ENCODE measurements at regions not wholly inside any gene's neighbourhood (a gene's known extent, or its start where the extent isn't known, plus 50 kb on each side); places are given as distances from the start of the nearest gene placed in this dataset.

GRCh38 chr12:92650228-92650822 lies 52.5 kb upstream of the PLEKHG7 start:
- DNase-seq: no peak

DNA sequence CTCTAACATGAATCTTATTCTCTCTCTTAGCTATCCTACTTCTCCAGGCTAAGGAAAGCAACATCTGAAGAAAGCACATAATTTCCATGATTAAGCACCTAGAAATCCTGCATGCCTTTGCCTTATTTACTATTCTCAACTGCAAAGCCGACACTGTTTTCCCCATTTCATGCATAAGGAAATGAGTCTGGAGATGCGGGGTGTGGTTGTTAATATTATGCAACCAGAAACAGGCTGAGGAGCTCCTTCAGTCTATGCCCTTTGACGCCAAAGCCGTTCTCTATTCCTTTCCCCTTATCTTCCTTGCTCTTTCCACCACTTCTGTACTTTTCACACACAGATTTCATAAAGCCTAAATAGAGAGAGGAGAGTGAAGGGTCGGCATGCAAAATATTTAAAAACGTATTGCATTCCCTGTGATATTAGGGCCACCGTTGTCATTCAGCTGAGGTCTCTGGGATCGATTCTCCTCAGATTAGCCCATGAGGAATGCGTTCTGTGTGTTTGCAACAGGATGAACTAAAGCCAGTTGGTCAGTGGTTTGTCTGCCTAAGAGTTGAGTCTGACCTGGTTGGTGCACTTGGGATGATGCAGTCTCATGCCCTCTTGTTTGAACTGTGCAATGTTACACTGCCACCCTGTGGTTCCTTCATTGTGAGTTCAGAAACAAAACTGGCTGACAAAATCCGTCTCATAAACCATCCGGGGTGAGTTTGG lies 53.1 kb upstream of the PLEKHG7 start:
- DNase-seq: peak; percentile 43 to 56

GRCh38 chr12:92648242-92649031 lies 54.4 kb upstream of the PLEKHG7 start:
- no peak for DNase-seq

DNA sequence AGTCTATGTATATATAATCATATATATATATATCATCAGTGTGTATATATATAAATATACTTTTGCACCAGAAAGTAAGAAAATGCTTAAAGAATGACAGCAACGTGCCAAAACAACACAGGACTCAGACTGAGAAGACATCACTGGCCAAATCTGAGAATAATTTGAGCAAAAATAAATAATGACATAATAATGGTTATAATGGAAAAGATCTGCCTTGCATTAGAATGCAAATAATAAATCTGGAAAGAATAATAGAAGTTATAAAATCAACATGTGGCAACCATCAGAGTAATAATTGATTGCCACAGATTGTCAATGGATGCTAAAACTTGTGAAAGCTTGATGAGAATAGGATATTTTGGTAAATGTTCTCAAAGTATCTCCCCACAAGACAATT lies 61.5 kb upstream of the PLEKHG7 start:
- no peak for DNase-seq

GRCh38 chr12:92640691-92641090 lies 62.1 kb upstream of the PLEKHG7 start:
- DNase-seq: no peak

- DNase-seq: no peak
Observed at GRCh38 chr12:92639017-92639416, 63.8 kb upstream of the PLEKHG7 start.

- no peak for DNase-seq
Observed at GRCh38 chr12:92634730-92635129, 68.1 kb upstream of the PLEKHG7 start.

DNA sequence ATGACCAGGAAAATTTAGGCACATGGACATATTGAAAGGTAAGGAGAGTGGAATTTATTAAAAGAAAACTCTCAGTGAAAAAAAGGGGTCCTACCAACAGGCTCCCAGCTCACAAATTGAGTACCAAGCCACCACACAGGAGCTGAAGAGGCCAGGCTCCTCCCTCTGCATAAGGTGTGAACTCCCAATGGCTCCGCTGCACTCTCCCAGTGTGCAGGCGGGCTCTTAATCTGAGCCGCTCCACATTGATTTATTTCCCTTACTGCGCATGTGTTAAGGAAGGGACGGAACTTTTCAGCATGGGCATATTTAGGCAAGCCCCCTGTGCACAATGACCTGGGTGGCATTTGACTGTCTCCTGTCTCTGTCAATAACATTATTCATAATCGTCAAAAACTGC lies 68.6 kb upstream of the PLEKHG7 start:
- no peak for DNase-seq

DNA sequence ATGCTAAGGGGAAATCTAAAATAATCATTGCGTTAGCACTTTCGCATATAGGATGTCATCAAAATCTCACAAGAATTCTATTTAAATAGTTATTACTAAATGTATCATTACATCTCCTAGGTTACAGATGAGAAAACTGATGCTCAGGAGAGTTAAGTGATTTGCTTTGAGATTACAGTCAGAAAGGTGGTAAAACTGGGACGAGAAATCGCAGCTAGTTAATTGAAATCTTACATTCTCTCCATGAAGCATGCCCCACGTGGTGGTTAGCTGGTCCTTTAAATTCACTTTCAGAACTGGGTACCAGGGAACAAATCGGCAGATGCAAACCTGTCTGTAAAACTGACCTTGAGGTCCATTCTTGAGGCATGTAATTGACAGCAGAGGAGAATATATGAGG lies 71.8 kb upstream of the PLEKHG7 start:
- no peak for DNase-seq

- DNase-seq: no peak
Observed at GRCh38 chr12:92629349-92630065, 73.3 kb upstream of the PLEKHG7 start.

DNA sequence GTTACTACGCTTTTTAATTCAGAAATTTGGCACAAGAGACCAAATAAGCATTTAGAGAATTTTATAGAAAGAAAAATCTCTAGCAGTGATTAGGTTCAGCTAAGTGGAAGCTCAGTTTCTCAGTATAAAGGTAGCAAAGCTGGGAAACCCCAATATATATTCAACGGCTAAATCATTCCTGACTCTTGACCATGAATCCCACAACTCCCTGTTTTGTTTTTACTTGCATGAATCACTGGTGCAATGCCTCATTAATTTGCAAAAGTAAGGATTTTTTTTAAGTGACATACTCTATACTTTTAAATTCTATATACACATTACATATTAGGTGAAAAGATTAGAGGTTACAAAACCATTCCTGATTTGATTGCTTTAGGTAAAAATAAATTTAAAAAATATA lies 74.3 kb upstream of the PLEKHG7 start:
- DNase-seq: no peak

- DNase-seq: no peak
Observed at GRCh38 chr12:92627511-92627910, 75.3 kb upstream of the PLEKHG7 start.

DNA sequence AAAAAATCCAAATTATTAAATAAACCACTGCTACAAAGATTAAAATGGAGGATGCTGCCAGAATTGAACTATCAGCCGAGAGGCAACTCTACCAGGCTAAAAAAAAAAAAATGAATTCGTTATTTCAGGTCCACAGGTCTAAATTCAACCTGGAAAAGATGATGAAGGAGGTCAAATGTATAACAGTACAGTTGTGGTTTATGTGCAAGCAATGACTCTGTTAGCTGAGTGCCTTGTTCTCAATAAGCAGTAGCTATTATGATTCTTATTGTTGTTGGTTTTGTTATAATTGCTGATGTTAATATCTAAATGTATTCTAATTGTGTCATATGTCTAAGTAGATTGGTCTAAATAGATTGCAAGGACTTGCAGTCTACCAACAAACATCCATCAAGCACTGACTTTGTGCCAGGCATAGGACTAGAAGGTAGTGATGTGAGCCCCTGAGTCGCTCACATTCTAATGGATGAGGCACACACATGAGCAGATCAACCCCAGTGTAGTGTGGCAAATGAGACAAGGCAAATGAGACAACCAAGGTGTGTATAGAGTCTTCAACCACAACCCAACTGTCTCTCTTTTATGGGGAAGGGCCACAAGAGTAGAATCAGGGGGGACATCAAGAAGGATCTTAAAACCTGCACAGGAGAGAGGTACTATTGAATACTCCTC lies 77.0 kb upstream of the PLEKHG7 start:
- DNase-seq: no peak

DNA sequence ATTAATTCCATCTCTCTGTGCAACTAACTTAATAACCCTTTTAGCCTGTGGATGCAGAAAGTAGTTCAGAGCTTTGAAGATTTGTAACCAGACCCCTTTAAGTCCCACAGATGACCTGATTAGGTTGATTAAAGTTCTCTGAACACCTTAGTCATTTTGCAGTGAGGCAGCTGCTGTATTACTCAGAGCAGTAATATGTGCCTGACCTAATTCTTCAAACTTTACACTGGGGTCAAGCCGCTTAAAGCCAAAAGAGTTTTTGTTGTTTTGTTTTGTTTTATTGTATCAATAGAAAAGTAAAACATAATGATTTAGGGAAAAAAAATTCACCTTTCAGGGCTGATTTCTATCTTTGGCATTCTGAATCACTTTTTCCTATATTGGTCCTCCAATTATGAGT lies 78.6 kb upstream of the PLEKHG7 start:
- DNase-seq: no peak

DNA sequence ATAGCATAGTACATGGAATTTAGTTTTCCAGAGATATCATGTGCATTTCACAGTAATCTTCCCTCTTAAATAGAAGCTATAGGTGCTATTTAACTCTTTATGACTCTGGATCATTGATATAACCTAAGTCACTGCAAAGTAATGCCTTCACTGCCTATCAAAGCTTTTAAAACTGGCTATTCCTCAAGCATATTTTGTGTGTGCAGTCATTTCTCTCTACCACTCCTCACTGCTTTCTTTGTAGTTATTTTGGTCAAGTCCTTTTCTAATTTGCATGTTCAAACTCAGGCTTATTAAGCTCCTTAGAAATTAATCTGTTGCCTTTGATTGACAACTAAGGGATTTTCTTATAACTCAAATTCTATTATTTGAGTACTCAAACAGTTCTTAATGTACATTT lies 79.4 kb upstream of the PLEKHG7 start:
- DNase-seq: no peak

- no peak for DNase-seq
Observed at GRCh38 chr12:92621833-92622232, 81.0 kb upstream of the PLEKHG7 start.

DNA sequence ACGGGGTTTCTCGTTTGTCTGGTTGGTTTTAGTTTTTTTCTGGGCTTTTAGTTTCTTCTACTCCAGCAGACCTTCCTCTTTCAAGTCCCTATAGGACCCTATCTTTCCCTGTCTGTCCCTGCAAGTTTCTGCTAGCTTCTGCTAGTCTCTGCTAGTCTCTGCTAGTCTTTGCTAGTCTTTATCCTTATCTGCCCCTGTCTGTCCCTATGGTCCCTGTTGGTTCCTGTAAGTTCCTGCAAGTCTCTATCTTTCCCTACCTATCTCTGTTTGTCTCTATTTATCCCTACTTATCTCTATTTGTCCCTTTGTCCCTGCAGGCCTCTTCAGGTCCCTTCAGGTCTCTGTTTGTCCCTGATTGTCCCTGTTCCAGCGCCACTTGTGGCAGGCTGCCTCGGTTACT lies 81.5 kb upstream of the PLEKHG7 start:
- no peak for DNase-seq

- no peak for DNase-seq
Observed at GRCh38 chr12:92619730-92620684, 82.8 kb upstream of the PLEKHG7 start.

GRCh38 chr12:92619026-92619425 lies 83.8 kb upstream of the PLEKHG7 start:
- no peak for DNase-seq

GRCh38 chr12:92615703-92616102 lies 87.1 kb upstream of the PLEKHG7 start:
- DNase-seq: no peak

DNA sequence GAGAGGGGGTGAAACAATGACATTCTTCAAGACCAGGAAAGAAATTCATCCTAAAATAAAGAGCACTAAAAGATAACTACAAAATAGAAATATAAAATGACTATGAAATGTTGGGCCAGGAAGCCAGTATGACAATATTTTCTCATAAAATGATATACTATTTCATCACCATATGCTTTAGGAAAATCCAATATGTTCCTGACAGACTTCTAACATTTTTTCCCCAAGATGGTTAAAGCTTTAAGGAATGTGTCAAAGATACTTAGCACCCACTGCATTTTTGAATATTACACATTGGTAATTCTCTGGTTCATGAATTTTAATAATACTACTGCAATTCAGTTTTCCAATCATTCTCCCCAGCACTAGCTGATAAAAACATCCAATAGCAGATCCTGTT lies 87.7 kb upstream of the PLEKHG7 start:
- no peak for DNase-seq

DNA sequence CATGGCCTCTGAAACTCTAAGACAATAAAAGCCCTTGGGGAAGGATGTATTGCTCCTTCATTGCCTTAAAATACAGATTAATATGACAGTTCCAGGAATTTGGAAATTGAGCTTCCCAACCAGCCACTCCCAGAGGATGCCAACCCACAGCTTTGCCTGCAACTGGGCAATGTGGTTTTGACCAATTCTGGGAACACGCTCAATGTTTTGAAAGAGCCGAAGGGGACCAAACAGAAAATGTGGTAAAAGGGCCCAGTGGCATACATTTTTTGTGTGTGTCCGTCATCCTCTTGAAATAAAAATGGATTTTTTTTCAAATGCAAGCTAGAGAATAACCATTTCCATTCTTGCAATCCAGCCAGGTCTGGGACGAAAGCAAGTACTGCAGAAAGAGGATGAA lies 88.3 kb upstream of the PLEKHG7 start:
- DNase-seq: no peak
